ENCODE measurements at regions not wholly inside any gene's neighbourhood (a gene's known extent, or its start where the extent isn't known, plus 50 kb on each side); places are given as distances from the start of the nearest gene placed in this dataset.

DNA sequence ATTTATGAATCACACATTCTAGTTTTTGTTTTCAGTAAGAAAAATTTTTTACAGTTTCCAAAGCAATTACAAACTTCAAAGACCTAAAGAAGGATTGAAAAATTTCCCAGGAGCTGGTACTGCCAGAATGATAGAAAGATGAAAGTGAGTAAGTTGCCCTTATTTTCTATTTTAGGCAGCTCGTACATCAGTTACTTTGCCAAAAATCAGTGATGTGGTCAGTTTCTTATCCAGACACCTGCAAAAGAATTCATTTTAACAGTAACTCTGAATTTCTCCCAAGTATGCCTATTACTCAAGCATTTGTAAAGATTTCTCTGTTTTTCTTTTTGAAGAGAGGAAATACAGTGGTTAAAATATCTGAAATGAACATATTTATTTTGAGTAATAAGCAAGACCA, 976.3 kb upstream of the RAG2 start:
- Histone ChIP-seq H2BK12ac (ENCODE audit: insufficient read length, low read depth, low read length) (no peak overlapping the region), H2BK15ac (ENCODE audit: low read depth, low read length) (no peak overlapping the region), H4K8ac (replicated peaks; ENCODE audit: insufficient read length, low read depth, low read length) (no peak overlapping the region)

More for the DNA sequence above, 976.3 kb upstream of the RAG2 start:
- Histone ChIP-seq H3K4ac (ENCODE audit: low read depth, low read length) (no peak overlapping the region), H2AK5ac (ENCODE audit: insufficient read length, low read length) (no peak overlapping the region), H2AFZ (ENCODE audit: low read length) (no peak overlapping the region), H2BK5ac (ENCODE audit: insufficient read length, low read length) (no peak overlapping the region), H4K20me1 (ENCODE audit: control insufficient read depth, insufficient read depth, insufficient read length) (no peaks in the 10 kb centered on the region), H3K18ac (ENCODE audit: insufficient read length, low read depth, low read length) (no peak overlapping the region), H3K9ac (ENCODE audit: extremely low read depth, insufficient read length, low read length) (no peak overlapping the region), H3K27me3 (ENCODE audit: insufficient read depth, low read length) (no peaks in the 10 kb centered on the region), H3K14ac (ENCODE audit: insufficient read depth, low read length) (no peak overlapping the region), H3K23ac (ENCODE audit: insufficient read length, low read depth, low read length) (no peak overlapping the region), H3K4me2 (ENCODE audit: insufficient read depth, insufficient read length, low read length) (no peak overlapping the region), H3K23me2 (ENCODE audit: insufficient read length, low read depth, low read length, poor library complexity, severe bottlenecking) (no peaks in the 10 kb centered on the region), H3K9me3 (ENCODE audit: control insufficient read depth, low read depth, low read length) (no peaks in the 10 kb centered on the region), H3K79me2 (ENCODE audit: insufficient read depth, low read length) (no peaks in the 10 kb centered on the region), H2BK20ac (ENCODE audit: low read depth, low read length, poor library complexity, severe bottlenecking) (no peak overlapping the region), H3K4me1 (ENCODE audit: insufficient read depth, low read length) (no peaks in the 10 kb centered on the region), H3K79me1 (ENCODE audit: insufficient read depth, low read depth, low read length, poor library complexity, severe bottlenecking) (no peaks in the 10 kb centered on the region), H4K5ac (ENCODE audit: insufficient read length, low read depth, low read length) (no peak overlapping the region), H3K56ac (ENCODE audit: insufficient read length, low read depth, low read length) (no peak overlapping the region), H3T11ph (ENCODE audit: low read length) (no peak overlapping the region), H3K27ac (ENCODE audit: insufficient read length, low read depth, low read length) (no peak overlapping the region), H4K91ac (ENCODE audit: insufficient read length, low read depth, low read length) (no peak overlapping the region), H2BK120ac (ENCODE audit: low read depth, low read length, poor library complexity, severe bottlenecking) (no peak overlapping the region)
- Mint-ChIP-seq H3K36me3 (ENCODE audit: insufficient read depth in 1 of 3, low read depth in 3 of 3) (peaks cover 0 to 4% (median 0%) of the 10 kb centered on the region in 3 experiments; a peak in 1 of 7 replicates), H3K4me3 (no peak overlapping the region), H3K27ac (no peak overlapping the region), H3K9me3 (peaks cover 2 to 3% of the 10 kb centered on the region in 2 experiments; a peak in 2 of 5 replicates), H3K27me3 (ENCODE audit: low read depth) (no peaks in the 10 kb centered on the region), H3K4me1 (peaks cover 0 to 6% of the 10 kb centered on the region in 2 experiments; a peak in 1 of 4 replicates)
- no peak for DNase-seq
- WGBS (ENCODE audit: extremely low coverage, insufficient read length, low lambda C conversion rate) = no CpG with 5 or more reads among the region's 1 CpG
- TF ChIP-seq, protein P1, sequence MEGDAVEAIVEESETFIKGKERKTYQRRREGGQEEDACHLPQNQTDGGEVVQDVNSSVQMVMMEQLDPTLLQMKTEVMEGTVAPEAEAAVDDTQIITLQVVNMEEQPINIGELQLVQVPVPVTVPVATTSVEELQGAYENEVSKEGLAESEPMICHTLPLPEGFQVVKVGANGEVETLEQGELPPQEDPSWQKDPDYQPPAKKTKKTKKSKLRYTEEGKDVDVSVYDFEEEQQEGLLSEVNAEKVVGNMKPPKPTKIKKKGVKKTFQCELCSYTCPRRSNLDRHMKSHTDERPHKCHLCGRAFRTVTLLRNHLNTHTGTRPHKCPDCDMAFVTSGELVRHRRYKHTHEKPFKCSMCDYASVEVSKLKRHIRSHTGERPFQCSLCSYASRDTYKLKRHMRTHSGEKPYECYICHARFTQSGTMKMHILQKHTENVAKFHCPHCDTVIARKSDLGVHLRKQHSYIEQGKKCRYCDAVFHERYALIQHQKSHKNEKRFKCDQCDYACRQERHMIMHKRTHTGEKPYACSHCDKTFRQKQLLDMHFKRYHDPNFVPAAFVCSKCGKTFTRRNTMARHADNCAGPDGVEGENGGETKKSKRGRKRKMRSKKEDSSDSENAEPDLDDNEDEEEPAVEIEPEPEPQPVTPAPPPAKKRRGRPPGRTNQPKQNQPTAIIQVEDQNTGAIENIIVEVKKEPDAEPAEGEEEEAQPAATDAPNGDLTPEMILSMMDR (conservative IDR thresholded peaks at IDR 0.05) = no peak
